ENCODE measurements at regions not wholly inside any gene's neighbourhood (a gene's known extent, or its start where the extent isn't known, plus 50 kb on each side); places are given as distances from the start of the nearest gene placed in this dataset.

GRCh38 chr1:193540511-193540910 is 354.1 kb upstream of the B3GALT2 start:
- TF ChIP-seq CTCF (IDR thresholded peaks at IDR 0.05) (no peak), POLR2A (IDR thresholded peaks at IDR 0.05; ENCODE audit: low read length) (no peak), REST (IDR thresholded peaks at IDR 0.05) (no peak), RAD21 (conservative IDR thresholded peaks at IDR 0.05 in 1 of 2, IDR thresholded peaks at IDR 0.05 in 1 of 2) (no peak), CHD4 (IDR thresholded peaks at IDR 0.05; ENCODE audit: borderline replicate concordance) (no peak), JUN (IDR thresholded peaks at IDR 0.05) (no peak), NFE2L2 (conservative IDR thresholded peaks at IDR 0.05; ENCODE audit: low read length) (no peak), SREBF2 (IDR thresholded peaks at IDR 0.05) (no peak), HDAC2 (IDR thresholded peaks at IDR 0.05) (no peak)

Measured in A549 (cell line).